ENCODE measurements at regions not wholly inside any gene's neighbourhood (a gene's known extent, or its start where the extent isn't known, plus 50 kb on each side); places are given as distances from the start of the nearest gene placed in this dataset.

DNA sequence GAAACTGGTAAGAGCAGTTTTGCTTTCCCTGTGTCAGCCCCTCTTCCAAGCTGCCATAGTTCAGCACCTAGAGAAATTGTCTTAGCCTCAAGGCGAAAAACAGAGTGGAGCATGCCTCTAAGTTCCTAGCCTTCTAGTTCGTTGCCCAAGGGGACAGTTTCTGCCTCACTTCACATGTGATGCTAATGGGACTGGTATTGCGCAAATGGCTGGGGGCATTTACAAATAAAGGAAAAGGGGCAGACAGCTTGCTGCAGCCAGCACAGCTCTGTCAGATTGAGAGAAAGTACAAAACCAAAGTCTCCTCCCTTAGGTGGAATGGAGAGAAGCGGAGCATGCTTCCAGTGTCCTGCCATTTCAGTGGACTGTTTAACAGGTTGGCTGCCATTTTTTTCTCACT is 567.7 kb downstream of the ETV1 start:
- TF ChIP-seq POLR2A (IDR thresholded peaks at IDR 0.05) (no peak), EP300 (IDR thresholded peaks at IDR 0.05) (no peak)

Data from stomach (tissue), 4 donors.